ENCODE measurements at regions not wholly inside any gene's neighbourhood (a gene's known extent, or its start where the extent isn't known, plus 50 kb on each side); places are given as distances from the start of the nearest gene placed in this dataset.

- TF ChIP-seq TFDP1 (CRISPR knock-in tag; IDR thresholded peaks at IDR 0.05; ENCODE audit: borderline replicate concordance) (no peak), SIN3A (IDR thresholded peaks at IDR 0.05; ENCODE audit: borderline replicate concordance, low read depth, low read length) (no peak), SALL1 (CRISPR knock-in tag; IDR thresholded peaks at IDR 0.05) (peak; percentile 82), GATA4 (IDR thresholded peaks at IDR 0.05; ENCODE audit: borderline replicate concordance, low read depth) (no peak), HOXD1 (CRISPR knock-in tag; IDR thresholded peaks at IDR 0.05) (0 out of 2 replicates have a peak, but pooled peaks have one; percentile 42), ZSCAN12 (CRISPR knock-in tag; IDR thresholded peaks at IDR 0.05) (no peak), ZNF724P (CRISPR knock-in tag; IDR thresholded peaks at IDR 0.05; ENCODE audit: borderline replicate concordance) (no peak), HES4 (CRISPR knock-in tag; IDR thresholded peaks at IDR 0.05; ENCODE audit: borderline replicate concordance) (no peak), ZNF839 (CRISPR knock-in tag; IDR thresholded peaks at IDR 0.05; ENCODE audit: borderline replicate concordance) (no peak), EEA1 (CRISPR knock-in tag; IDR thresholded peaks at IDR 0.05; ENCODE audit: borderline replicate concordance) (no peak), E2F2 (CRISPR knock-in tag; IDR thresholded peaks at IDR 0.05; ENCODE audit: borderline replicate concordance) (no peak), MXD3 (CRISPR knock-in tag; IDR thresholded peaks at IDR 0.05) (no peak), ZBTB40 (IDR thresholded peaks at IDR 0.05) (no peak), ZBTB40 (CRISPR knock-in tag; IDR thresholded peaks at IDR 0.05) (no peak), MAF1 (CRISPR knock-in tag; IDR thresholded peaks at IDR 0.05; ENCODE audit: borderline replicate concordance) (no peak), HNRNPK (IDR thresholded peaks at IDR 0.05; ENCODE audit: low read depth, low read length, poor library complexity, severe bottlenecking) (no peak), DDIT3 (CRISPR knock-in tag; IDR thresholded peaks at IDR 0.05) (no peak), ZNF878 (CRISPR knock-in tag; IDR thresholded peaks at IDR 0.05) (0 out of 2 replicates have a peak, but pooled peaks have one; percentile 35), ZNF329 (CRISPR knock-in tag; IDR thresholded peaks at IDR 0.05; ENCODE audit: low read depth) (no peak), ZNF335 (CRISPR knock-in tag; IDR thresholded peaks at IDR 0.05) (no peak)
Observed at GRCh38 chr1:30229557-30229956, 493.8 kb downstream of the MATN1 start (continued).
